Non-pigmented ciliary epithelial cell (primary cell): ENCODE measurements at regions not wholly inside any gene's neighbourhood (a gene's known extent, or its start where the extent isn't known, plus 50 kb on each side); places are given as distances from the start of the nearest gene placed in this dataset.
A peak's percentile ranks its signal among the peaks of the same experiment; 100 is the strongest.

Experiments
- DNase-seq: peaks from one replicate; pipeline ENCODE4 v3.0.0-alpha.2; 2010; ENCODE audit warnings: low read depth

GRCh38 chr4:13181681-13182080 is 302.5 kb downstream of the RAB28 start:
- no peak for DNase-seq

DNA sequence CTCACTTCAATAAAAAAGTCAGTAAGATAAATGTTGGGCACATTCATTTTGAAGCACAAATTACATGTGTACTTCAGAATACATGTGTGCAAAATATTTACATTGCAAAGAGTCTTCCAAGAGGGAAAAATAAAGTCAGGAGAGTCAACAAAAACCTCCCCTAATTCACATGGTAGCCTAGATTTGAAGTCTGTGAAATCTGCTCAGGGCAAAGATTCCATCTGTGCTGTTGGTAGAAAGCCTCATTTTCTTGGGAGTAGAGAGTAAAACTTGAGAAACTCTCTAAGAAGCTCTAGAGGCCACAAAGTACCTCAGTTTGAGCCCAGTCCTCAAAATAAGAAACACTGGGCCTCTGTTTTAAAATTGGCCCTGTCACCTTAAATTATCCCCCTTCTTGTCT is 303.4 kb downstream of the RAB28 start:
- DNase-seq = no peak

DNA sequence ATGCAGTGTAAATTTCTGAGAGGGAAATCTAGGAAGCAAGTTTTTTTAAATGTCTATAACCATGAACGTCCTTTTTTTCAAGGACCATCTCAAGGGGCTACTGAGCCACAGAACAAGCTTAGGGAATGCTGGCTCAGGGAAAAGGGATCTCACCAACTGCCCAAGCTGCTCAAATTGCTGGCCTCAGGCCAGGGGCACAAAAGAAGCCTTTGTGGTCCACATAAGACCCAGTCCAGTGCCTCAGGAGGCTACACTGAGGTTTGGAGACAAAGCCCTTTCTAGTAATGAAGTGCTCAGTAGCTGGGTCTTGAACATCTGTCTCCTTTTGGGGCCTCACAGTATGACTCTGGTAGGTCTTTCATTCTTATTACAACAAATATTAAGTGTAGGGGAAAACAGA is 305.5 kb downstream of the RAB28 start:
- DNase-seq = no peak

DNA sequence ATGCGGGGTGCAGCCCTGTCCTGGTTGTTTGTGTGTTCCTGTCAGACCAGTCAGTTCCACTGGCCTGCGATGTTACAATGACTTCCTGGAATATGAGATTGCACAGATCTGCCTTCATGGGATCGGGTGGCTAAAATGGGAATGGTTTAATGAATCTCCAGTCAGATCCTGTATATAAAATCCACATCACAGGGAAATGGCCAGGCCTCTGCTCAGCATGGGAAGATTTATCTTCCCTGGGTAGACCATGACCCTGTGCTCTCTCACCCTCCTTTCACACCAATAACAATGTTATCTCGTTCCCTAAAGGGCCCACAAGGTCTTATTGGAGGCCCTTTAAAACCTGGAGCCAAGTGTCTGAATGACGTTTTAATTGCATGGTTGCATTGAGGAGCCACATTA is 307.4 kb downstream of the RAB28 start:
- DNase-seq = no peak

- no peak for DNase-seq
These were observed 309.2 kb downstream of the RAB28 start for GRCh38 chr4:13174926-13175325.

DNA sequence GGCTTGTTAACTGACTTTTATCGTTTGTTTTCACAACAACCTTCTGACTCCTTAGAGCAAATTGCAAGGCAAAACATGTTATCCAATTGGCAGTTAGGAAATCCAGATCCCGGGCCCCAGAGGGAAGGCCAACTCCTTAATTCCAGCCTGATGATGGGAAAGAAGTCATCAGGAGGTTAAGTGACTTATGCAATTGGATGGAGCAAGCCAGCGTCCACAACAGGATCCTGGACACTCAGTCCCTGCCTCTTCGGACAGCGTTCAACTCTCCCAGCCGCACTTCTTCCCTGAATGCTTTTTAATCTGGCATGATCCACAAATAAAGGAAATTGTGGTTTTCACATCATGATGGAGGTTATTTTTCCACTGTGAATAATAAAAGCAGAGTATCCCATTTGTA is 310.1 kb downstream of the RAB28 start:
- no peak for DNase-seq

GRCh38 chr4:13171292-13172057 is 312.7 kb downstream of the RAB28 start:
- no peak for DNase-seq

GRCh38 chr4:13169731-13170525 is 314.2 kb downstream of the RAB28 start:
- no peak for DNase-seq

GRCh38 chr4:13168326-13168725 is 315.8 kb downstream of the RAB28 start:
- DNase-seq = no peak

- DNase-seq = no peak
These were observed 317.9 kb downstream of the RAB28 start for GRCh38 chr4:13166214-13166613.

DNA sequence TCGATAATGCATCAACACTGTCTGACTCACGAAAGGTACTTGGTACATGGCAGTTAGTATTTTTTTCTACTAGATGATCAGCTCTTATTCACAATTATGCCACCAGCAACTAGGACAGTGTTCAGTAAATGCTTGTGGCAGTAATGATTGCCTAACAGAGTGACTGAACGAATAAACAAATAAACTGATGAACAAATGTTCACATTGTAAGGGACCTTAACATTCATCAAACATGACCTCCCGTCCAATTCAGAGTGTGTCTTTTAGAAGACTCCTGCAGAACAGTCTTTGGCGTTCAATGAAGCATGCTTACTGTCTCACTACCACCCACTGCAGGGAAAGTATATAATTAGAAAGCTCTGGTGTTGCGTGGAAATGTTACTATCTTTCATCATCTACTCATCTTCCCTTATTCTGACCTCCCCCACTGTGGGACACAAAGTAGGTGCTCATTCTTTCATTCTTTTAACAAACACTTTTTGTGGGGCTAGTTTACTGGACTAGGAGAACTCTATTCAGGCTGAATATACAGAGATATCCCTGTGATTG is 319.3 kb downstream of the RAB28 start:
- no peak for DNase-seq

GRCh38 chr4:13162886-13163285 is 321.3 kb downstream of the RAB28 start:
- no peak for DNase-seq

GRCh38 chr4:13160920-13161319 is 323.2 kb downstream of the RAB28 start:
- peak; percentile 35 for DNase-seq

DNA sequence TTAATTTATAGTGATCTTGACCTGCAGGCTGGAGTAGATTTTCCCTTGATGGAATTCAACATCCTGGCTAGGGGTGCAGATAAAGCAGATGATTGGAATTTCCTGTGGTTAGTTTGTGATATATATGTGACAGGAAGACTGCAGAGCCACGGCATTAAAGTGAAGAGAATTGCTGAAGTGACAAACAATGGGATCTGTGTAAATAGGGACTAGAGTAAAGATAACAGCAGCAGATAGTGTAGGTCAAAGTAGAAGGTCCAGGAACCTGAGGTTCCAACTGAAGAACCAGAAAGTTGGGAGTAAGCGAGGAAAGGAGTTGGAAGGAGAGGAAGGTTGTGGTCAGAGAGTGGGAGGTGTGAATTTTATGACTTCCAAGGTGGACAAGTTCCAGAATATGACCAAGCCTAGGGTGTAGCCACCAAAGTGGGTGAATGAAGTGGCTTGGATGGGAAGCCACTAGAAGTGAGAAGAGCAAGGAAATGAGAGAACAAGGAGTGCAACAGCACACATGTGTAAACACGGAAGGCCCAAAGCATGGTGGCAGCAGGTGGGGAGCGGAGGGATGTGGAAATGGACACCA is 325.0 kb downstream of the RAB28 start:
- DNase-seq = no peak

GRCh38 chr4:13151194-13151593 is 332.9 kb downstream of the RAB28 start:
- no peak for DNase-seq

- no peak for DNase-seq
These were observed 340.7 kb downstream of the RAB28 start for GRCh38 chr4:13143222-13144070.

DNA sequence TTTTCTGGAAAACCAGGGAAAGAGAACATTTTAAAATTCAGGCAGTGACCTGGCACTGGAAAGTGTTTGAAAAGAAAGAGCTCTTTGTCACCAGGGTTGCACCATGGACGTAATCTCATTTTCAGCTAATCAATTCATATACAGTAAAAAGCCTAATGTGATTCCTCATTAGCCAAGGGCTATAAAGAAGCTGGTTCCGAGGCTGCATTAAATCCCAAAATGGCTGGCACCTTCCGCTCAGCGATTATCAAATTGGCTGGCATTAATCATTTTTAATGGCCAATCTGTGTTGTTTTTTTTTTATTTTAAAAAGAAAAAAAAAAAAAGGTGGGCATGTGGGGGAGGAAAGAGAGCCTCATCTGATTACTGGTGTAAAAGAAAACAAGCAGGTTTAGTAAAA is 341.4 kb downstream of the RAB28 start:
- DNase-seq = no peak

DNA sequence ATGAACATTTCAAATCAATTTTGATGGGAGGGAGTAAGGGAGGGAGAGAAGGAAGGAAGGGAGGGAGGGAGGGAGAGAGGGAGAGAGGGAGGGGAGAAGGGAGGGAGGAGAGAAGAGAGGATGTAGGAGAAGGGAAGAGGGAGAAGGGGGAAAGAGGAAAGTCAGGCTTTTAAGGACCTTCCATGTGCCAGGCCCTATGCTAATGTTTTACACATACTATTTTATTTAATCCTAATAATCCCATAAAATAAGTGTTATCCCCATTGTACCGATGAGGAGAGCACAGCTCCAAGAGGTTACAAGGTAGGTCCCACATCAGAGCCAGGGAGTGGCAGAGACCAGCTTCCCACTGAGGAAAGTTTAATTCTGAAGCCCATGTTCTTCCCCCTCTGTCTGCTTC is 341.9 kb downstream of the RAB28 start:
- DNase-seq = no peak

- no peak for DNase-seq
These were observed 346.8 kb downstream of the RAB28 start for GRCh38 chr4:13137390-13137789.

GRCh38 chr4:13133700-13134099 is 350.4 kb downstream of the RAB28 start:
- no peak for DNase-seq

- no peak for DNase-seq
These were observed 353.3 kb downstream of the RAB28 start for GRCh38 chr4:13130848-13131247.

GRCh38 chr4:13129095-13129494 is 355.0 kb downstream of the RAB28 start:
- DNase-seq = no peak
